T1000 (cell line): ENCODE measurements at regions not wholly inside any gene's neighbourhood (a gene's known extent, or its start where the extent isn't known, plus 50 kb on each side); places are given as distances from the start of the nearest gene placed in this dataset.
"Not testable (repeated sequence)": the region's sequence is repeated elsewhere in the genome, so short reads cannot be mapped to it uniquely, and the experiment has no call there.

ENCODE experiments used
- DNase-seq: peaks from one replicate; lab custom pipeline; 2025; ENCODE audit warnings: mixed read lengths; lab: John Stamatoyannopoulos, UW

GRCh38 chr6:4655196-4656025 is 120.8 kb upstream of the CDYL start:
- no peak for DNase-seq

- DNase-seq: no peak
Observed at GRCh38 chr6:4653141-4653540, 123.1 kb upstream of the CDYL start.

DNA sequence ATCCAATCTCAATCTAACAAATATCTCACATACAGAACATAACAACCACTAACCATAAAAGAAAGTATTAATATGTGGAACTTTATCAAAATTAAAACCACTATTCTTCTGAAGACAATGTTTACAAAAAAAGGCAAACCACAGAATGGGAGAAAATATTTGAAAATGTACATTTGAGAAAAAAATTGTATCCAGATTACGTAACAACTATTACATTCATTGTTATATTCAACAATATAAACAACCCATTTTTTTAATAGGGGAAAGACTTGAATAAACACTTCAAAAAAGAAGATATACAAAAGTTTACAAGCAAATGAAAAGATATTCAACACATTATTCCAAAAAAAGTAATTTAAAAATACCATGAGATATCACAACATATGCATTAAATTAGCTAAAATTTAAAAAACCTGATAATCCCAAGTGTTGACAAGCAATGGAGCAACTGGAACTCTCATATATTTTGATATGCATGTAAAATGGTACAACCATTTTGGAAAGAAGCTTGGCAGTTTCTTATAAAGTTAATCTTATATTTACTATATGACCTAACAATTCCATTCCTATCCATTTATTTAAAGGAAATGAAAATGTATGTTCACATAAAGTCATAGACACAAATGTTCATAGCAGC is 124.3 kb upstream of the CDYL start:
- no peak for DNase-seq

GRCh38 chr6:4649728-4650127 is 126.5 kb upstream of the CDYL start:
- DNase-seq: no peak

- DNase-seq: no peak
Observed at GRCh38 chr6:4647414-4648365, 128.5 kb upstream of the CDYL start.

DNA sequence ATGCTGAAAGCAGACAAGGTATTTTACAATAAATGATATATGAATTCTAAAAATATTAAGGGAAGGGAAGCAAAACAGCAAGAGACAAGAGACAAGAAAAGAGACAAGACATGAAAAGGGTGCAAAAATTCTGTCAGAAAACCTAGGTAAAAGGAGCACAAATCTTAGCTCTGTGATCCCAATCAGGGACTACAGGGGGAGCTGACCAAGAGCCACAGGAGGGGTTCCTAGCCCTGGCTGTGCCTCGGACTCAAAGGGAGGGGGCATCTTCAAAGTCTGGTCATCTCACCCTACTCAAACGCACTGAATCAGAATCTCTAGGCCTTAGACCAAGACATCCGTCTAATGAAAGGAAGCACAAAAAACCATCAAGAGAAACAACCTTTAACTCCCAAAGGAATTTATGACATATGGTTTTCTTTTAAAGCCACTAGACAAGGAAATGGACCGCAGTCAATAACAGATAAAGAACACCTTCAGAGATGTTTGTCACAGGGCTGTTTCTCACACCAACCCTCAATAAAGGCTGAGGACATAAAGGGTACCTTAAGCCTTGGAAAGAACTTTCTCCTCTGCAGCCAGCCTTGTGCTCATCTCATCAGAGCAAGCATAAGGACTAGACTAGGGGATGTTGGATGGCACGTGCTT is 130.4 kb upstream of the CDYL start:
- no peak for DNase-seq

DNA sequence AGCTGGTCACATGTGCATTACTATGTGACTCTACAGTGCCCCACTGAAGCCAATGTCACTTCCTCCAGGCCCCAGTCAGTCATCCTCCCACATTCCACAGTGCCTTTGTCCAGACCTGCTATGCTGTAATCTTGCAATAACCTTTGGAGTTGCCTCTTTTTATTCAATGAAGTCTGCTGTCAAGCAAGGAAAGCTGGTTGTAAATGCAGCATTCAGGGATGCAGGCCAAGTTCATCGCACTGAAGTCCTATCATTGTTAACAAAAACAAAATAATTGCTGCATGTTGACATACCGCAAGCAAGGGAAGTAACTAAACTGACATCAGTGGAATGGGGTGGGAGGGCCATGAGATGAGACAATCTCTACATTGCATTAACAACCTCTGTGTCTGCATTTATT is 131.2 kb upstream of the CDYL start:
- DNase-seq: no peak

DNA sequence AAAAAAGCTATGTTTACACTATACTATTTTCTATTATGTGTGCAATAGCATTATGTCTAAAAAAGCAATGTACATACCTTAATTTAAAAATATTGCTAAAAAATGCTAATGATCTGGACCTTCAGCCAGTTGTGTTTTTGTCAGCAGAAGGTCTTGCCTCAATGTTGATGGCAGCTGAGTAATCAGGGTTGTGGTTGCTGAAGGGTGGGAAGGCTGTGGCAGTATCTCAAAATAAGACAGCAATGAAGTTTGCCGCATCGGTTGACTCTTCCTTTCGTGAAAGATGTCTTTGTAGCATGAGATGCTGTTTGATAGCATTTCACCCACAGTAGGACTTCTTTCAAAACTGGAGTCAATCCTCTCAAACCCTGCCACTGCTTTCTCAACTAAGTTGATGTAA is 134.7 kb upstream of the CDYL start:
- no peak for DNase-seq

DNA sequence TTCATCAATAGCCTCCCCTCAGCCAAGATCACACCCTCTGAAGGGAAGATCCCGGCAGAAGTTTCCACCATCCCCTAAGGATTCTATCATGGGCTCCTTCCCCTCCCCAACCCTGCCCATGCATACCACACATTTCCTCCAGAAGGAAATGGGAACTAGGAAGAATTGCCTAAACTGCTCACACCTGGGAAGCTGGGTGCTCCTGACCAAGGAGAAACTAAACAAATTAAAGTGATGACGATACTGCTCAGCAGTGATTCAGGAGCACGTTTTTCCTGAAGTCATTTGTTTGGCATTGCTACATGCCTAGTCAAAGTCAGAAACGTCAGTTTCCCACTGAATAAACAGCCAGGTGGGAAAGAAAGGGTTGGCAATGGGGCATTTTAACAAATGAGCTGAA is 136.1 kb upstream of the CDYL start:
- no peak for DNase-seq

GRCh38 chr6:4638641-4639040 is 137.6 kb upstream of the CDYL start:
- DNase-seq: no peak

GRCh38 chr6:4637691-4638433 is 138.3 kb upstream of the CDYL start:
- DNase-seq: no peak

DNA sequence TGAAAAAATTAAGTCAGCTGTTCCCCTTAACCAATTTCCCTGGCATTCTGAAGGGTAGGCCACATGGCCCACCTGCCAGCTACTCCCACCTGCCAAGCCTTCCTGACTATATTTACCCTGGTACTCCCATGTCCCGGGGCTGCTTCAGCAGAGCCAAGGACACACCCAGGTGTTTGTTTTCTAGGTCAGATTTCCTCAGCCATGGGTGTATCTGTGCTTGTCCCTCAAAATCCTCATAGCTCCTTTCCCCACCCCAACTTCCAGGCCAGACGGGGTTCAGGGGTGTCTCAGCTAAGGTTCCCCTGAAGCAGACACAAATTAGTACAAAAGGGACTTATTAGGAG is 139.4 kb upstream of the CDYL start:
- no peak for DNase-seq

DNA sequence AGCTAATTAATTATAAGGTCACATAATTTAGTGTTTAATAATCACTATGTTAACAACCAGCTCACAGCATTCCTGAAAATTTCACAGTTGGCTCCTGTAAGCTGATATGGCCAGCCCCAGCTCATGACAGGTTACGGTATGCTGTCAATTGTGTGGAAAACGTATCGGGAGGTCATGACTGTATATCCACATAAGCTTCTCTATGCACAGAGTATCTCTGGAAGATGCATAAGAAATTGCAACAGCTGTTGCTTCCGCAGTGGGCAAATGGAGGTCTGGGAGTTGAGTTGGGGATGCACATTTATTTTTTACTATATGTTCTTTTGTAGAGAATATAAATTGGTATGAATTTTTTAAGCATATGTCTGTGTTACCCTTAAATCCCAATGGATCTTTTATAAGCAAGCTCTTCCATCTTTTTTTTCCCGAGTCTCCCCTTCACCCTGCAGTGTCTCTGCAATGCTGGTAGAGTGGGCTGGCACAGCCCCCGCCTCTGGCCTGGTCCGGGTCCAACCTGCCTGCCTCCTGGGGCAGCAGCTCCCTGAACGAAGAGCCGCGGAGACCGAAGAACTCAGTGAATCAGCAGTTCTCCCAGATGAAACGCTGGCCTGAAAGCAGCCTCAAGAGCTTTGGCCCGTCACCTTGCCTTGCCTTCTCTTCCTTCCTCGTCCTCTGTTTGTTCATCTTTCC is 139.9 kb upstream of the CDYL start:
- DNase-seq: no peak

GRCh38 chr6:4635666-4636065 is 140.5 kb upstream of the CDYL start:
- DNase-seq: no peak

GRCh38 chr6:4632421-4632820 is 143.8 kb upstream of the CDYL start:
- DNase-seq: no peak

DNA sequence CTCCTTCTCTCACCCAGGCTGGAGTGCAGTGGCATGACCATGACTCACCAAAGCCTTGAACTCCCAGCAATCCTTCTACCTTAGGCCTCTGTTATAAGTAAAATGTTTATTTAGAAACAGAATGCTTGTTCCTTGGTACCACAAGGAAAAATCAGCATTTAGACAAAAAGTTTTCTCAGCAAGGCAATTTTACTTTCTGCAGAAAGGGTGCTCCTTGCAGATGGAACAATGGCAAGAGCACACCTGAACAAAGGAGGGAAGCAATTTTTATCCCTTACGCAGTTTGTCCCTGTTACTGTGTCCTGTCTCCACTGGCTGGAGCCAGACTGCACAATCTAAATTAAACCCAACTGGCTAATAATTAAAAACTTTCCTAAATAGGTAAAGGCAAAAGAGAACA is 146.4 kb upstream of the CDYL start:
- DNase-seq: not testable (repeated sequence)

DNA sequence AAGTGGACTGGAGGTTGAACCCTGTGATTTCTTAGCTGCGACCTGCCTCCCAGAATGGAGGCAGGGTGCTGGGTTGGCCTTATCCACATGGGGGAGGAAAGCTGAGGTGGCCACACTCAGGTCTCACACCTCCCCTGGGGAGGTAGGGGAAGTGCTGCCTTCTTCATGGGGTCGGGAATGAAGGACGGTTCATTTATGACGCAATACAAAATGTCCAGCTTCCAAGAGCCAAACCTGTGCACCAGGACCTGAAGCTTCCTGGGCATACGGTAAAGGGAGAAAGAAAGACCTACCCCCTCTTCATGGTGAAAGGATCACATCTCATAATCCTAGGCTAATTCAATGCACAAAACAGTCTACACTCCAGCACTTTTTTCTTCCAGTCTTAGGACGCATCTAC is 150.6 kb upstream of the CDYL start:
- DNase-seq: no peak

DNA sequence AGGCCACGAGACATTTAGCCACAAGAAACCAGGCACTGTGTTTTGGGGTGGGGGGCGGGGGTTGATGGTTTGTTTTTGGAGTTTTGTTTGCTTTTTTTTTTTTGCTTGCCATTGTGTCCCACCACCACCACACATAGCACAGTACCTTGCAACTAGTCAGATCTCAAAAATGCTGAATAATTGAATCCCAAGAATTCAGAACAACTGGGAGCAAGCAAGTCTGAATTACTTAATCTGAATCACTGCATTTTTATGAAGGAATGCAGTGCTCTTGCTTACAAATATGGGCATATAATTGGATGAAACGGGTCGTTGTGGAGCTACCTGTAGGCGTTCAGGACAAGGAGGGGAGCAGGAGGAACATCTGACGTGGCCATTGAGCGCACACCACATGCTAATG is 151.5 kb upstream of the CDYL start:
- DNase-seq: no peak

GRCh38 chr6:4620284-4621151 is 155.7 kb upstream of the CDYL start:
- no peak for DNase-seq

- no peak for DNase-seq
Observed at GRCh38 chr6:4616311-4616710, 159.9 kb upstream of the CDYL start.
